Activated T-helper 2 cell treated with anti-CD3 and anti-CD28 coated beads, Interferon-gamma antibody, Interleukin-2, Interleukin-4, amounts not matched to agents 10 μg/mL and 5 μg/mL and 100 μg/mL, durations not matched to agents 14 hours and 24 hours and 36 hours (primary cell): ENCODE measurements at regions not wholly inside any gene's neighbourhood (a gene's known extent, or its start where the extent isn't known, plus 50 kb on each side); places are given as distances from the start of the nearest gene placed in this dataset.

Source experiments
- DNase-seq: peaks from one replicate; pipeline ENCODE4 v3.0.0; 2021; ENCODE audit warnings: low spot score
- H3K27ac Mint-ChIP-seq: one replicate; pipeline ENCODE4 v1.8.0; 2021; ENCODE audit warnings: mixed read lengths
- H3K27me3 Mint-ChIP-seq: one replicate; pipeline ENCODE4 v1.8.0; 2021; ENCODE audit warnings: low read depth, mixed read lengths
- H3K36me3 Mint-ChIP-seq: one replicate; pipeline ENCODE4 v1.8.0; 2021; ENCODE audit warnings: low read depth, mixed read lengths
- H3K4me1 Mint-ChIP-seq: one replicate; pipeline ENCODE4 v1.8.0; 2021; ENCODE audit warnings: low read depth, mixed read lengths
- H3K4me3 Mint-ChIP-seq: one replicate; pipeline ENCODE4 v1.8.0; 2021; ENCODE audit warnings: low read depth, mild to moderate bottlenecking, moderate library complexity, mixed read lengths
- H3K9me3 Mint-ChIP-seq: one replicate; pipeline ENCODE4 v1.8.0; 2021; ENCODE audit warnings: mixed read lengths
- intact Hi-C: fragments of 100-400 bp; cut with micrococcal nuclease; formaldehyde crosslinking; loops from one replicate; pipeline ENCODE4 v1.15.1; 2023

- H3K27ac Mint-ChIP-seq, result no peak overlapping the region
- H3K36me3 Mint-ChIP-seq, result no peaks in the 10 kb centered on the region
- intact Hi-C loops, result no loop called here
- H3K27me3 Mint-ChIP-seq, result no peaks in the 10 kb centered on the region
- no peaks in the 10 kb centered on the region for H3K9me3 Mint-ChIP-seq
- DNase-seq, result no peak
- H3K4me1 Mint-ChIP-seq, result no peaks in the 10 kb centered on the region
- no peak overlapping the region for H3K4me3 Mint-ChIP-seq
Observed at GRCh38 chr22:47389201-47389600, 626.8 kb downstream of the TBC1D22A start.

GRCh38 chr22:47388778-47389177, 626.3 kb downstream of the TBC1D22A start:
- Mint-ChIP-seq H3K36me3 (no peaks in the 10 kb centered on the region), H3K4me3 (no peak overlapping the region), H3K27me3 (no peaks in the 10 kb centered on the region), H3K27ac (no peak overlapping the region), H3K4me1 (no peaks in the 10 kb centered on the region), H3K9me3 (no peaks in the 10 kb centered on the region)
- DNase-seq, result no peak
- intact Hi-C loops, result no loop called here

GRCh38 chr22:47388331-47388730, 625.9 kb downstream of the TBC1D22A start:
- H3K27me3 Mint-ChIP-seq, result no peaks in the 10 kb centered on the region
- no peak for DNase-seq
- H3K4me3 Mint-ChIP-seq, result no peak overlapping the region
- intact Hi-C loops, result no loop called here
- no peaks in the 10 kb centered on the region for H3K4me1 Mint-ChIP-seq
- no peak overlapping the region for H3K27ac Mint-ChIP-seq
- no peaks in the 10 kb centered on the region for H3K9me3 Mint-ChIP-seq
- no peaks in the 10 kb centered on the region for H3K36me3 Mint-ChIP-seq

GRCh38 chr22:47386812-47387510, 624.5 kb downstream of the TBC1D22A start:
- intact Hi-C loops, result no loop called here
- Mint-ChIP-seq H3K4me1 (no peaks in the 10 kb centered on the region), H3K27ac (no peak overlapping the region), H3K36me3 (no peaks in the 10 kb centered on the region), H3K4me3 (no peak overlapping the region), H3K9me3 (no peaks in the 10 kb centered on the region), H3K27me3 (no peaks in the 10 kb centered on the region)
- DNase-seq, result no peak

- intact Hi-C loops, result no loop called here
- Mint-ChIP-seq H3K27ac (no peak overlapping the region), H3K36me3 (no peaks in the 10 kb centered on the region), H3K27me3 (no peaks in the 10 kb centered on the region), H3K4me1 (no peaks in the 10 kb centered on the region), H3K4me3 (no peak overlapping the region), H3K9me3 (no peaks in the 10 kb centered on the region)
- no peak for DNase-seq
Observed at GRCh38 chr22:47384977-47385376, 622.5 kb downstream of the TBC1D22A start.

- H3K27ac Mint-ChIP-seq, result no peak overlapping the region
- H3K4me3 Mint-ChIP-seq, result no peak overlapping the region
- intact Hi-C loops, result no loop called here
- DNase-seq, result no peak
- H3K9me3 Mint-ChIP-seq, result peaks cover 15% of the 10 kb centered on the region
- no peaks in the 10 kb centered on the region for H3K4me1 Mint-ChIP-seq
- H3K27me3 Mint-ChIP-seq, result no peaks in the 10 kb centered on the region
- peaks cover 8% of the 10 kb centered on the region for H3K36me3 Mint-ChIP-seq
Observed at GRCh38 chr22:47382164-47382890, 619.9 kb downstream of the TBC1D22A start.

GRCh38 chr22:47381240-47381639, 618.8 kb downstream of the TBC1D22A start:
- H3K36me3 Mint-ChIP-seq, result peaks cover 8% of the 10 kb centered on the region
- H3K4me1 Mint-ChIP-seq, result no peaks in the 10 kb centered on the region
- intact Hi-C loops, result no loop called here
- H3K27ac Mint-ChIP-seq, result no peak overlapping the region
- H3K4me3 Mint-ChIP-seq, result no peak overlapping the region
- no peak for DNase-seq
- H3K27me3 Mint-ChIP-seq, result no peaks in the 10 kb centered on the region
- H3K9me3 Mint-ChIP-seq, result peaks cover 15% of the 10 kb centered on the region

- Mint-ChIP-seq H3K4me1 (no peaks in the 10 kb centered on the region), H3K4me3 (no peak overlapping the region), H3K27me3 (no peaks in the 10 kb centered on the region), H3K27ac (no peak overlapping the region), H3K36me3 (peaks cover 8% of the 10 kb centered on the region), H3K9me3 (peaks cover 15% of the 10 kb centered on the region)
- no peak for DNase-seq
- intact Hi-C loops, result no loop called here
Observed at GRCh38 chr22:47380692-47381091, 618.2 kb downstream of the TBC1D22A start.

- DNase-seq, result no peak
- H3K4me3 Mint-ChIP-seq, result no peak overlapping the region
- H3K9me3 Mint-ChIP-seq, result peaks cover 15% of the 10 kb centered on the region
- no peaks in the 10 kb centered on the region for H3K27me3 Mint-ChIP-seq
- no peaks in the 10 kb centered on the region for H3K4me1 Mint-ChIP-seq
- H3K27ac Mint-ChIP-seq, result no peak overlapping the region
- peaks cover 8% of the 10 kb centered on the region for H3K36me3 Mint-ChIP-seq
- intact Hi-C loops, result no loop called here
Observed at GRCh38 chr22:47379037-47379436, 616.6 kb downstream of the TBC1D22A start.

- Mint-ChIP-seq H3K9me3 (peaks cover 15% of the 10 kb centered on the region), H3K27ac (no peak overlapping the region), H3K4me3 (no peak overlapping the region), H3K4me1 (no peaks in the 10 kb centered on the region), H3K36me3 (peaks cover 8% of the 10 kb centered on the region), H3K27me3 (no peaks in the 10 kb centered on the region)
- intact Hi-C loops, result no loop called here
- DNase-seq, result no peak
Observed at GRCh38 chr22:47377926-47378560, 615.6 kb downstream of the TBC1D22A start.

- Mint-ChIP-seq H3K27ac (no peak overlapping the region), H3K4me3 (no peak overlapping the region), H3K4me1 (no peaks in the 10 kb centered on the region), H3K27me3 (no peaks in the 10 kb centered on the region), H3K36me3 (peaks cover 8% of the 10 kb centered on the region), H3K9me3 (peaks cover 15% of the 10 kb centered on the region)
- DNase-seq, result no peak
- intact Hi-C loops, result no loop called here
Observed at GRCh38 chr22:47376901-47377505, 614.6 kb downstream of the TBC1D22A start.

- Mint-ChIP-seq H3K27ac (no peak overlapping the region), H3K27me3 (no peaks in the 10 kb centered on the region), H3K9me3 (peaks cover 15% of the 10 kb centered on the region), H3K4me1 (no peaks in the 10 kb centered on the region), H3K4me3 (no peak overlapping the region), H3K36me3 (peaks cover 8% of the 10 kb centered on the region)
- no peak for DNase-seq
- intact Hi-C loops, result no loop called here
Observed at GRCh38 chr22:47376322-47376700, 613.9 kb downstream of the TBC1D22A start.
